ENCODE measurements at regions not wholly inside any gene's neighbourhood (a gene's known extent, or its start where the extent isn't known, plus 50 kb on each side); places are given as distances from the start of the nearest gene placed in this dataset.

DNA sequence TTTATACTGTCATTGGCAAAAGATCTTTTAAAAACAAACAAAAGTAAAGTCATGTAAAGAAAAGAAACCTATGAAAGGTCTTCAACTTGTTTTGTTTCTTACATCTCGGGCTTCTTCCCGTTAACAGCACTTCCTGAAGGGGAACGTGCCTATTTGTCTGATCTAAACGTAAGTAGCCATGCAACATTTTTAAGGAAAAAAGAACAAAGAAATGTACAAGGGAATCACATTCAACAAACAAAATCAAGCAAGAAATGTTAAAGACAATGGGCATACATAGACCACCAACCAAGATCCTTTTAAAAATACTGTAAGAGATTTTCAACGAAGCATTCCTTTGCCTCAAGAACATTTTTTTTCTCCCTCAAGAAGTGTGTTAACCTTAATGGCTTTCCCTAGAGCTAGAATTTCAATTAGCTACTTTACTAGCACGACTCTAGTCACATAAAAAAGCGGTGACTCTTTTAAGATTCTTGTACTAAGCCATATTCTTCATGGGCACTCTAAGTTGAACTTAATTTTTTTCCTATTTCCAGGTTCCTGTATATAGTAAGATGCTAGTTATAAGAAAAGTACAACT lies 112.0 kb upstream of the TTC29 start:
- Mint-ChIP-seq H3K36me3 (no peaks in the 10 kb centered on the region), H3K4me3 (peak overlapping the region; percentile 44), H3K4me1 (peaks cover 24% of the 10 kb centered on the region), H3K9me3 (no peaks in the 10 kb centered on the region), H3K27me3 (ENCODE audit: low read depth) (no peaks in the 10 kb centered on the region), H3K27ac (peak overlapping the region; percentile 86)
- DNase-seq (ENCODE audit: low spot score) (no peak), ATAC-seq (peak; percentile 44)
- ChIA-PET POLR2A (no interaction called here), CTCF (interaction anchor here (0.8 kb wide), 1 partner anchor 38 kb away, joined by 3 read pairs; no protein-coding TSS in a partner anchor)
- no peak for TF ChIP-seq IRF2 (CRISPR knock-in tag; IDR thresholded peaks at IDR 0.05; ENCODE audit: borderline replicate concordance, low read depth)
- TF ChIP-seq, protein P1, sequence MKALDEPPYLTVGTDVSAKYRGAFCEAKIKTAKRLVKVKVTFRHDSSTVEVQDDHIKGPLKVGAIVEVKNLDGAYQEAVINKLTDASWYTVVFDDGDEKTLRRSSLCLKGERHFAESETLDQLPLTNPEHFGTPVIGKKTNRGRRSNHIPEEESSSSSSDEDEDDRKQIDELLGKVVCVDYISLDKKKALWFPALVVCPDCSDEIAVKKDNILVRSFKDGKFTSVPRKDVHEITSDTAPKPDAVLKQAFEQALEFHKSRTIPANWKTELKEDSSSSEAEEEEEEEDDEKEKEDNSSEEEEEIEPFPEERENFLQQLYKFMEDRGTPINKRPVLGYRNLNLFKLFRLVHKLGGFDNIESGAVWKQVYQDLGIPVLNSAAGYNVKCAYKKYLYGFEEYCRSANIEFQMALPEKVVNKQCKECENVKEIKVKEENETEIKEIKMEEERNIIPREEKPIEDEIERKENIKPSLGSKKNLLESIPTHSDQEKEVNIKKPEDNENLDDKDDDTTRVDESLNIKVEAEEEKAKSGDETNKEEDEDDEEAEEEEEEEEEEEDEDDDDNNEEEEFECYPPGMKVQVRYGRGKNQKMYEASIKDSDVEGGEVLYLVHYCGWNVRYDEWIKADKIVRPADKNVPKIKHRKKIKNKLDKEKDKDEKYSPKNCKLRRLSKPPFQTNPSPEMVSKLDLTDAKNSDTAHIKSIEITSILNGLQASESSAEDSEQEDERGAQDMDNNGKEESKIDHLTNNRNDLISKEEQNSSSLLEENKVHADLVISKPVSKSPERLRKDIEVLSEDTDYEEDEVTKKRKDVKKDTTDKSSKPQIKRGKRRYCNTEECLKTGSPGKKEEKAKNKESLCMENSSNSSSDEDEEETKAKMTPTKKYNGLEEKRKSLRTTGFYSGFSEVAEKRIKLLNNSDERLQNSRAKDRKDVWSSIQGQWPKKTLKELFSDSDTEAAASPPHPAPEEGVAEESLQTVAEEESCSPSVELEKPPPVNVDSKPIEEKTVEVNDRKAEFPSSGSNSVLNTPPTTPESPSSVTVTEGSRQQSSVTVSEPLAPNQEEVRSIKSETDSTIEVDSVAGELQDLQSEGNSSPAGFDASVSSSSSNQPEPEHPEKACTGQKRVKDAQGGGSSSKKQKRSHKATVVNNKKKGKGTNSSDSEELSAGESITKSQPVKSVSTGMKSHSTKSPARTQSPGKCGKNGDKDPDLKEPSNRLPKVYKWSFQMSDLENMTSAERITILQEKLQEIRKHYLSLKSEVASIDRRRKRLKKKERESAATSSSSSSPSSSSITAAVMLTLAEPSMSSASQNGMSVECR (CRISPR knock-in tag; IDR thresholded peaks at IDR 0.05; ENCODE audit: borderline replicate concordance) = no peak
- TF ChIP-seq TCF7 (CRISPR knock-in tag; IDR thresholded peaks at IDR 0.05; ENCODE audit: low read depth) = no peak
- TF ChIP-seq ETV6 (CRISPR knock-in tag; IDR thresholded peaks at IDR 0.05) = no peak
- TF ChIP-seq, protein P2, sequence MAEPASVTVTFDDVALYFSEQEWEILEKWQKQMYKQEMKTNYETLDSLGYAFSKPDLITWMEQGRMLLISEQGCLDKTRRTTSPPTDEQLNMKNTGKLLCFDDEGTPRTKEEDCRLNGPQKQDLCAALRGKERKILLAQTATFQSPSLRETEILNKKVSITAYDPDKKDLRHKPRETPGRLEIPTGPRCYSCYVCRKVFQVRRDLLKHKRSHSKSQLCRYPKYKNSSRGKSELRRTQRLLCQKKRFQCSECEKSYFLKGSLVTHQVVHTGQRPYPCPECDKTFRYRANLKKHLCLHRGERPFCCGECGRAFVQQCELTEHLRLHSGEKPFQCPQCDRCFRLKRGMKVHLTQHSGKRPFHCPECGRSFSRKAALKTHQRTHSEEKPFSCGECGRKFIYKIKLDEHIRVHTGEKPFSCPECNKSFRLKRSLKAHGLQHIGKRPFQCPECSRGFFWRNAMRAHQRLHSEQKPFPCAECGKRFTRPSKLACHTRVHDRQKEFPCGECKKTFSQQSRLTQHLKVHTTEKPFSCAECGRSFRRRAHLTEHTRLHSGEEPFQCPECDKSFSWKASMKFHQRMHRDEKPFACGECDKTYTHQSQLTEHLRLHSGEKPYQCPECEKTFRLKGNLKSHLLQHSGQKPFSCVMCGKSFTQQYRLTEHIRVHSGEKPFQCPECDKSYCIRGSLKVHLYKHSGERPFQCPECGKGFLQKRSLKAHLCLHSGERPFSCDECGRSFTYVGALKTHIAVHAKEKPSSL (CRISPR knock-in tag; conservative IDR thresholded peaks at IDR 0.05) = no peak
- TF ChIP-seq, protein P3, sequence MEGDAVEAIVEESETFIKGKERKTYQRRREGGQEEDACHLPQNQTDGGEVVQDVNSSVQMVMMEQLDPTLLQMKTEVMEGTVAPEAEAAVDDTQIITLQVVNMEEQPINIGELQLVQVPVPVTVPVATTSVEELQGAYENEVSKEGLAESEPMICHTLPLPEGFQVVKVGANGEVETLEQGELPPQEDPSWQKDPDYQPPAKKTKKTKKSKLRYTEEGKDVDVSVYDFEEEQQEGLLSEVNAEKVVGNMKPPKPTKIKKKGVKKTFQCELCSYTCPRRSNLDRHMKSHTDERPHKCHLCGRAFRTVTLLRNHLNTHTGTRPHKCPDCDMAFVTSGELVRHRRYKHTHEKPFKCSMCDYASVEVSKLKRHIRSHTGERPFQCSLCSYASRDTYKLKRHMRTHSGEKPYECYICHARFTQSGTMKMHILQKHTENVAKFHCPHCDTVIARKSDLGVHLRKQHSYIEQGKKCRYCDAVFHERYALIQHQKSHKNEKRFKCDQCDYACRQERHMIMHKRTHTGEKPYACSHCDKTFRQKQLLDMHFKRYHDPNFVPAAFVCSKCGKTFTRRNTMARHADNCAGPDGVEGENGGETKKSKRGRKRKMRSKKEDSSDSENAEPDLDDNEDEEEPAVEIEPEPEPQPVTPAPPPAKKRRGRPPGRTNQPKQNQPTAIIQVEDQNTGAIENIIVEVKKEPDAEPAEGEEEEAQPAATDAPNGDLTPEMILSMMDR (IDR thresholded peaks at IDR 0.05) = no peak
- TF ChIP-seq FOXJ3 (CRISPR knock-in tag; IDR thresholded peaks at IDR 0.05; ENCODE audit: borderline replicate concordance) = no peak
- TF ChIP-seq, protein P4, sequence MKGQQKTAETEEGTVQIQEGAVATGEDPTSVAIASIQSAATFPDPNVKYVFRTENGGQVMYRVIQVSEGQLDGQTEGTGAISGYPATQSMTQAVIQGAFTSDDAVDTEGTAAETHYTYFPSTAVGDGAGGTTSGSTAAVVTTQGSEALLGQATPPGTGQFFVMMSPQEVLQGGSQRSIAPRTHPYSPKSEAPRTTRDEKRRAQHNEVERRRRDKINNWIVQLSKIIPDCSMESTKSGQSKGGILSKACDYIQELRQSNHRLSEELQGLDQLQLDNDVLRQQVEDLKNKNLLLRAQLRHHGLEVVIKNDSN (CRISPR knock-in tag; IDR thresholded peaks at IDR 0.05) = no peak
- TF ChIP-seq, protein P5, sequence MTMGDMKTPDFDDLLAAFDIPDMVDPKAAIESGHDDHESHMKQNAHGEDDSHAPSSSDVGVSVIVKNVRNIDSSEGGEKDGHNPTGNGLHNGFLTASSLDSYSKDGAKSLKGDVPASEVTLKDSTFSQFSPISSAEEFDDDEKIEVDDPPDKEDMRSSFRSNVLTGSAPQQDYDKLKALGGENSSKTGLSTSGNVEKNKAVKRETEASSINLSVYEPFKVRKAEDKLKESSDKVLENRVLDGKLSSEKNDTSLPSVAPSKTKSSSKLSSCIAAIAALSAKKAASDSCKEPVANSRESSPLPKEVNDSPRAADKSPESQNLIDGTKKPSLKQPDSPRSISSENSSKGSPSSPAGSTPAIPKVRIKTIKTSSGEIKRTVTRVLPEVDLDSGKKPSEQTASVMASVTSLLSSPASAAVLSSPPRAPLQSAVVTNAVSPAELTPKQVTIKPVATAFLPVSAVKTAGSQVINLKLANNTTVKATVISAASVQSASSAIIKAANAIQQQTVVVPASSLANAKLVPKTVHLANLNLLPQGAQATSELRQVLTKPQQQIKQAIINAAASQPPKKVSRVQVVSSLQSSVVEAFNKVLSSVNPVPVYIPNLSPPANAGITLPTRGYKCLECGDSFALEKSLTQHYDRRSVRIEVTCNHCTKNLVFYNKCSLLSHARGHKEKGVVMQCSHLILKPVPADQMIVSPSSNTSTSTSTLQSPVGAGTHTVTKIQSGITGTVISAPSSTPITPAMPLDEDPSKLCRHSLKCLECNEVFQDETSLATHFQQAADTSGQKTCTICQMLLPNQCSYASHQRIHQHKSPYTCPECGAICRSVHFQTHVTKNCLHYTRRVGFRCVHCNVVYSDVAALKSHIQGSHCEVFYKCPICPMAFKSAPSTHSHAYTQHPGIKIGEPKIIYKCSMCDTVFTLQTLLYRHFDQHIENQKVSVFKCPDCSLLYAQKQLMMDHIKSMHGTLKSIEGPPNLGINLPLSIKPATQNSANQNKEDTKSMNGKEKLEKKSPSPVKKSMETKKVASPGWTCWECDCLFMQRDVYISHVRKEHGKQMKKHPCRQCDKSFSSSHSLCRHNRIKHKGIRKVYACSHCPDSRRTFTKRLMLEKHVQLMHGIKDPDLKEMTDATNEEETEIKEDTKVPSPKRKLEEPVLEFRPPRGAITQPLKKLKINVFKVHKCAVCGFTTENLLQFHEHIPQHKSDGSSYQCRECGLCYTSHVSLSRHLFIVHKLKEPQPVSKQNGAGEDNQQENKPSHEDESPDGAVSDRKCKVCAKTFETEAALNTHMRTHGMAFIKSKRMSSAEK (CRISPR knock-in tag; IDR thresholded peaks at IDR 0.05; ENCODE audit: borderline replicate concordance) = no peak
- no peak for TF ChIP-seq MXD4 (CRISPR knock-in tag; IDR thresholded peaks at IDR 0.05; ENCODE audit: borderline replicate concordance)
- TF ChIP-seq CREB1 (CRISPR knock-in tag; IDR thresholded peaks at IDR 0.05) = no peak
- no peak for TF ChIP-seq ZNF263 (CRISPR knock-in tag; IDR thresholded peaks at IDR 0.05; ENCODE audit: low read depth)
- no peak for TF ChIP-seq ZNF671 (CRISPR knock-in tag; IDR thresholded peaks at IDR 0.05)
- TF ChIP-seq, protein P6, sequence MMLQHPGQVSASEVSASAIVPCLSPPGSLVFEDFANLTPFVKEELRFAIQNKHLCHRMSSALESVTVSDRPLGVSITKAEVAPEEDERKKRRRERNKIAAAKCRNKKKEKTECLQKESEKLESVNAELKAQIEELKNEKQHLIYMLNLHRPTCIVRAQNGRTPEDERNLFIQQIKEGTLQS (CRISPR knock-in tag; conservative IDR thresholded peaks at IDR 0.05) = no peak

Measured in WTC11 (cell line).